Inferior parietal cortex (tissue), 1 donor: ENCODE measurements at regions not wholly inside any gene's neighbourhood (a gene's known extent, or its start where the extent isn't known, plus 50 kb on each side); places are given as distances from the start of the nearest gene placed in this dataset.
"Not testable (repeated sequence)": the region's sequence is repeated elsewhere in the genome, so short reads cannot be mapped to it uniquely, and the experiment has no call there.

Experiments used
- DNase-seq: peaks from one replicate; pipeline ENCODE4 v3.0.0-alpha.2; 2016; ENCODE audit errors: extremely low spot score

DNA sequence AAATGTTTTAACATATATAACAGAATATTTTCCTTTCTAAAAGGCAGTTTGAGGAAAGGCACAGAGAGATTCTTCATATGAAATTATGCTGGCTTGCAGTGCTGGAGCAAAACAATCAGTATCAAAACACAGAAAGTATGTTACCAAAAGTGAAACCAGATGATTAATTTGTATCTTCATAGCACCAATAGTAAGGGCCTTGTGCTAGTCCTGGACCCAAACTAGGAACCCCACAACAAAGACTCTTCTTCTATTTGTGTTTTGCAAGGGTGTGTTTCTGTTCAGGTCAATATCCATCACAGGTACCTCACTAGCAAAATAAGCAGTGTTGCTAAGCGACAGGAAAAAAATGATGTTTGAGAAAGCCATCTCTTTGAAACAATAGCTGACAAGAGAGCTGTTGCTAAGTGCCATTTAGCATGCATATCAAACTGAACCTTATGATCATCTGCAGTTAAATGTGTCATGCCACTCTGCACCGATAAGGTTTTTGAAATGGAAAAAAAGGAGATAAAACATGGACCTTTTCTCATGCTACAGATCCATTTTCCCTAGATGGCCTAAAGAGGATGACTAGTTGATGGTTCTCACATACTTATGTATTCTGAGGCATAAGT is 196.2 kb upstream of the ALG10 start:
- no peak for DNase-seq

DNA sequence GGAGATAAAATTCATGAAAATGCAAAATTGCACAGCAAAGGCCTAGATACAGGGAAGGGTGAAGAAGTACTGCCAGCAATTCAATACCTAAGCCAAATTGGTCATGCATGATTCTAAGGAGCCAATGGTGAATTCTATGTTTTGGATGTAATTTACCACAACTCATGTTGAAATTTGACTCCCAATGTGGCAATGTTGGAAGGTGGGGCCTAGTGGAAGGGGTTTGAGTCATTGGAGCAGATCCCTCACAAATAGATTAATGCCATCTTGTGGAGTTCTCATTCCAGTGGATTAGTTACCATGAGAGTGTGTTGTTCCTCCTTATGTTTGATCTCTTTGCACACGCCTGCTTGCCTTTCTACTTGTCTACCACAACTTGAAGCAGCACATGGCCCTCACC is 194.0 kb upstream of the ALG10 start:
- DNase-seq: no peak

DNA sequence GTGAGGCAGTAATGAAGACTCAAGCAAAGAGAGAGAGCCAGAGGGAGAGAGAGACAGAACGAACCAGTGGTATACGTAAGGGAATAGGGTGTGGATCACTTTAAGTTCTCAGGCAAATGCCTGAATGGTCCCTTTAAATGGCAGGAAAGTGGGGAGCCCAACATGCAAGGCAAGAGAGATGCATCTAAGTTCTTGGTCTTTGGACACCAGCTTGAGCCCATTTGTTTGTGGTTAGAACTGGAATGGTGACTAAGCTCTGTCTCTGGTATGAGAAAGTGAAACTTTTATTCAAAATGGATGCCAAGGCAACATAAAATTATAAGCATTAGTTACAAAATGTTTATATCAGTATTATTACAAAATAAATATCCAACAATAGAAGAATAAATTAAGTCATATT is 192.2 kb upstream of the ALG10 start:
- no peak for DNase-seq

DNA sequence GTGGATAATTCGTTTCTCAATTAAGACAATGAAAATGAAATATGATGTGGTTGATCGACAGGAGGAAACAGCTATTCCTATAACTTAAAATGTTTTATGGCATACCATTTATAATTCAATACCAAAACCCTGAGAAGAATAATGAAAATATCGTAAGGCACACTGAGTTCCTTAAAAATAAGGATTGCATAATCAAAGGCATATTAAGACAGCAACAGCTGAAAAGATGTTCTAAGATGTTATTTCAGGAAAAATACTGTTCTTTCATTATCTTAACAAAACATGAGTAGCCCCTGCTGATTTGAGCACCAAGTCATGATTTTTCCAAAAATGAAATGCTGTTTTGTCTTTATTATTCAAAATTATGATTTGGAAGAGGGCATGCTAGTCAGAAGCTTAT is 189.4 kb upstream of the ALG10 start:
- no peak for DNase-seq

DNA sequence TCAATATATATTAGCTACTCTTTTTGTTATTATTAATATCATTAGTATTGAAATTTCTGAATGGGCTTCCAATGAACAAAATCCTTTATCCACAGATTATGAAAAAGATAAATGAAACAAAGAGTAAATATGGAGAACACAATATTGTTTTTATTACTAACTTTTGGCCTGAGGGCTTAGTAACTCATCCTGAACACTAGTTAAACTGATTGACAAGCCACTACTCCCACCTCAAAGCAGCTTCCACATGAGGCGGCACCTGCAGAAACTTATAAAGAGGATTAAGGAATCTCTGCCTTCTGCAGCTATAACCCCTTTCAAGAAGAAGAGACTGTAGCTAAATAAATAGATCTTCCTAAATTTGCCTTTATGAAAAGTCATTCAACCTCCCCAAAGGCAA is 187.6 kb upstream of the ALG10 start:
- DNase-seq: no peak

DNA sequence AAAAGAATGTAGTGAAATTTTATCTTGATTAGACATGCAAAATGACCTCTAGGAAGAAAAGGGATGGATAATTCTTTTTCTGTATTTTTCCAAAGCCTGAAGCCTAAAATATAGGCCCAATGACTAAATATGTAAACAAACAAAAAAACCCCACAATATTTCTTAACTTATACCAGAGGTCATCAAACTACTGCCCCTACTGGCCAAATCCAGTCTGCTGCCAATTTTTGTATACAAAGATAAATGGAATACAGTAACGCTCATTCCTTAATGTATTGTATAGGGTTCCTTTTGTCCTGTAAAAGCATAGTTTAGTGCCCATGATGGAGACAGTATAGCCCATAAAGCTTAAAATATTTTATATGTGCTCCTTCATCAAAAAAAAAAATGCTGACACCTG is 145.7 kb upstream of the ALG10 start:
- DNase-seq: no peak

DNA sequence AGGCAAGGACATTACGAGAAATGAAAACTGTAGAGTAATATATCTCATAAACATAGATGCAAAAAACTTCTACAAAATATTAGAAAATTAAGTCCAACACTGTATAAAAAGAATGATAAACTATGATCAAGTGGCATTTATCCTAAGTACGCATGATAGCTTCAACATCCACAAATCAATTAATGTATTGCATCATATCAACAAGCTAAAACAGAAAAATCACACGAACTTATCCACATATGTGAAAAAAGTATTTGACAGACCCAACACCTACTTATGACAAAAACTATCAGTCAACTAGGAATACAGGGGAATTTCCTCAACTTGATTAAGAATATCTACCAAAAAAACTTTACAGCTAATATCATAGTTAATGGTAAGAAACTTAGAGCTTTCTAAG is 129.9 kb upstream of the ALG10 start:
- no peak for DNase-seq

DNA sequence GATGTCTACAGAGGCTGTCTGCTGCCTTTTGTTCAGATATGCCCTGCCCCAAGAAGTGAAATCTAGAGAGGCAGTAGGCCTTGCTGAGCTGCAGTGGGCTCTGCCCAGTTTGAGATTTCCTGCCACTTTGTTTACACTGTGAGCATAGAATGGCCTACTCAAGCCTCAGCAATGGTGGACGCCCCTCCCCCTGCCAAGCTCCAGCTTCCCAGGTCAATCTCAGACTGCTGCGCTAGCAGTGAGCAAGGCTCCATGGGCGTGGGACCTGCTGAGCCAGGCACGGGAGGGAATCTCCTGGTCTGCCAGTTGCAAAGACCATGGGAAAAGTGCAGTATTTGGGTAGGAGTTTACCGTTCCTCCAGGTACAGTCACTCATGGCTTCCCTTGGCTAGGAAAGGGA is 101.8 kb upstream of the ALG10 start:
- DNase-seq: not testable (repeated sequence)

DNA sequence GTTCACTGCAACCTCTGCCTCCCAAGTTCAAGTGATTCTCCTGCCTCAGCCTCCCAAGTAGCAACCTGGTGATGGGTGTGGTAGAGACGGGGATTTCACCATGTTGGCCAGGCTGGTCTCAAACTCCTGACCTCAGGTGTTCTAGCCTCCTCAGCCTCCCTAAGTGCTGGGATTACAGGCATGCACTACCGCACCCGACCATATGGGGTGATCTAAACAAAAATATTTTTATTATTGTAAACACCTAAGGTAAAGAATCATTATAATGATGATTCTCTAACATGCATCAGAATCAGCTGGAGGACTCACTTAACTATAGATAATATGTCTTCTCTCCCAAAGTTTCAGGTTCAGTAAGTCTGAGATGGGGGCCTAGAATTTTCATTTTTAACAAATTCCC is 96.2 kb upstream of the ALG10 start:
- DNase-seq: no peak

DNA sequence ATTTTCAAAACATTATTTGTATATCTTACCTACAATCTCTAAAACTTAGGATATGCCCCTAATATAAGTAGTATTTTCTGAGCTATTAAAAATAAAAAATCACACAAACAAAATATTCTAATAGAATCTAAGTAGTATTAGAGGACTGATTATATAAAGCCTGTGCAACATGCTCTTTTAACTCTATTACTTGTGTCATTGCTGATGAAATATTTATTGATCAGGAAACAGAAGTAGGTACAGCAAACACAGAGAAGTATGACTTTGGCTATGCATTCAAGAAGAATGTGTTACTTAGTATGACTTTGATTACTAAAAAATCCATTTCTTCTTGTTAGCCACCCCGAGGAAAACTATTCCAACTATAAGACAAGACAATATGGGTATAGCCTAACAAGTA is 84.6 kb upstream of the ALG10 start:
- not testable (repeated sequence) for DNase-seq

DNA sequence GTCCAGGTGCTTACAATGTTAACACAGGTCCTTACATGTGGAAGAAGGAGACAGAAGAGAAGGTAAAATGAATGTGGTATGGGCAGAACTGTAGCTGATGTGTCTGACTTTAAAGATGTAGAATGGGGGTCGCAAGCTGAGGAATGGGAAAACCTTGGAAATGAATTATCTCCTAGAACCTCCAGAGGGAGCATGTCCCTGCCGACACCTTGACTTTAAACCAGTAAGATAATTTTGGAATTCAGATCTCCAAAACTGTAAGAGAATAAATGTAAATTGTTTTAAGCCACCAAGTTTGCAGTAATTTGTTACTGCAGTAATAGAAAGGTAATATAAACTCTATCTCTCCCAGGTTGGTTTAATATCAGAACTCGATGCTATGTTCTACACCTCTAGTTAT is 80.1 kb upstream of the ALG10 start:
- DNase-seq: no peak

DNA sequence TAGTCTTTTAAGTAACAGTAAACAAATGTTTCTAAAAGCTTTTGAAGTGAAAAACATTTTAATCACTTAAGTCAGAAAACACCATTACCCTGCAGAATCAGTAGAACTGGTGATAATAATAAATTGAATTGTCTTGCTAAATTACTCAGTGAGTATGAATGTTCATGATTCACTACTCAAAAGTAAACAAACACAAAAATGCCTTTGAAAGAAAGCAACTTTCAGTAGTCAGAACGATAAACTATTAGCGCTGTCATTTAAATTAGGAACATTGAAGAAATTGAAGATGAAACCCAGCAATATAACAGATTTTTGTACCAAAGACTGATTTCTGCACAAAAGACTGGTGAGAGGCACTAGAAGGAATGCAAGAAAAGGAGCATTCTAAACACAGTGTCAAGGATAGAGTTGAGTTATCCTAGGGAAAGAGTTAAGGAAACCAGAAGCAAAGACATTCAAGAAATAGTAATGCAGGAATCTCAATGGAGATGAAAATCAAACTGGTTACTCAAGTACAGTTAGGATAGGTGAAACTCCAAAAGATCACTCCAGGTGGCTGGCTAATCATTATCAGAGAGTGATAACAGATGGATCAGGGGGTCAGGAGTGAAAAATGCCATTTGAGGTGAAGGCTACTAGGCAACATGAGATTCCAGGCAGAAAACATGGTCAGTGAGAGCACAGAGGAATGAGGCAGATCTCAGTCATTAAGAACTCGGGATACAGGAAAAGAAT is 77.4 kb upstream of the ALG10 start:
- DNase-seq: no peak

DNA sequence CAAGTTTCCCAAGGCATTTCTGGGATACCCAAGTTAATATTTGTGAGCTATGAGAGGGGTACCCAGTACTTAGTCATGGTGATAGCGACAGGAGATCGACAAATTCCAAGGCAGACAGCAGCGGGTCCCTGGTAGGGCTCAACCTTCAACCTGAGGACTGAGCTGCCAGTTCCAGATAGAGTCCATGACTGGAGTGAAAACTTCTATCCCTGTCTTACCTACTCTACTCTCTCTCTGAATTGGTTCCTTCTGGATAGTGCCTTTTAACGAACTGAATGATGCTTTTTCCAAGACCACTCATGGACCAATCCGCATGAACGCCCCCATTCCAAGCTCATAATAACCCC is 76.9 kb upstream of the ALG10 start:
- no peak for DNase-seq

DNA sequence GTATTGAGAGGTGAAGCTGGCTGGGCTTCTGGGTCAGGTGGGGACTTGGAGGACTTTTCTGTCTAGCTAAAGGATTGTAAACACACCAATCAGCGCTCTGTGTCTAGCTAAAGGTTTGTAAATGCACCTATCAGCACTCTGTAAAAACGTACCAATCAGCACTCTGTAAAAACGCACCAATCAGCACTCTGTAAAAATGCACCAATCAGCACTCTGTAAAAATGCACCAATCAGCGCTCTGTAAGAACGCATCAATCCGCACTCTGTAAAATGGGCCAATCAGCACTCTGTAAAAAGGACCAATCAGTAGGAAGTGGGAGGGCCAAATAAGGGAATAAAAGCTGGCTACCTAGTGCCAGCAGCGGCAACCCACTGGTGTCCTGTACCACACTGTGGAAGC is 56.1 kb upstream of the ALG10 start:
- not testable (repeated sequence) for DNase-seq

DNA sequence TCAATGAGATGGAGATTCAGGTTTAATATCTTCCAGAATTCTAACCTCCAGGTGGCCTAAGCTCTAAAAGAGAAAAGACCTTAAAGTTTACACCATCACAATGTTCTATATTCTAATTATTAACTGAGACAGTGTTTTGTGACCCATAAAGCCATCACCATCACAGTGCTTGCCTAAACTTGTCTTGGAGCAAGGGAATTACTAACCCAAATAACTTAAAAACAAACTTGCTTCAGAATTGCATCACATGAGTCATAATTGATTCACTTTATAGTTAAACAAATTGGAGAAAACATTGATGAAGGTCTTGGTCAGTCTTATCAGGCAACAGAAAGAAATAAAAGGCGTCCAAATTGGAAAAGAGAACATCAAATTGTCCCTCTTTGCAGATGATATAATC is 54.5 kb upstream of the ALG10 start:
- no peak for DNase-seq
